HS-5 (cell line): ENCODE measurements at regions not wholly inside any gene's neighbourhood (a gene's known extent, or its start where the extent isn't known, plus 50 kb on each side); places are given as distances from the start of the nearest gene placed in this dataset.

Source experiments
- DNase-seq: peaks from one replicate; pipeline ENCODE4 v3.0.0-alpha.2; 2012; ENCODE audit warnings: low read depth

GRCh38 chr6:44500074-44500473 lies 112.6 kb downstream of the CDC5L start:
- no peak for DNase-seq

- DNase-seq: no peak
These were observed 116.0 kb downstream of the CDC5L start for GRCh38 chr6:44503471-44503870.

GRCh38 chr6:44504301-44504791 lies 116.8 kb downstream of the CDC5L start:
- DNase-seq: no peak

GRCh38 chr6:44505751-44506150 lies 118.2 kb downstream of the CDC5L start:
- no peak for DNase-seq

GRCh38 chr6:44507014-44507413 lies 119.5 kb downstream of the CDC5L start:
- DNase-seq: no peak

- DNase-seq: no peak
These were observed 121.1 kb downstream of the CDC5L start for GRCh38 chr6:44508646-44509045.

- DNase-seq: no peak
These were observed 123.6 kb downstream of the CDC5L start for GRCh38 chr6:44511126-44511525.

GRCh38 chr6:44512868-44513741 lies 125.6 kb downstream of the CDC5L start:
- no peak for DNase-seq

- DNase-seq: no peak
These were observed 126.6 kb downstream of the CDC5L start for GRCh38 chr6:44514085-44514484.

GRCh38 chr6:44514576-44515193 lies 127.2 kb downstream of the CDC5L start:
- no peak for DNase-seq

- DNase-seq: no peak
These were observed 135.4 kb downstream of the CDC5L start for GRCh38 chr6:44522871-44523270.

- no peak for DNase-seq
These were observed 137.1 kb downstream of the CDC5L start for GRCh38 chr6:44524476-44525227.

- DNase-seq: no peak
These were observed 138.3 kb downstream of the CDC5L start for GRCh38 chr6:44525761-44526351.

GRCh38 chr6:44527181-44527580 lies 139.7 kb downstream of the CDC5L start:
- no peak for DNase-seq

GRCh38 chr6:44527583-44528369 lies 140.3 kb downstream of the CDC5L start:
- no peak for DNase-seq

- DNase-seq: no peak
These were observed 140.8 kb downstream of the CDC5L start for GRCh38 chr6:44528370-44528644.

- DNase-seq: no peak
These were observed 141.2 kb downstream of the CDC5L start for GRCh38 chr6:44528716-44529115.

- DNase-seq: no peak
These were observed 141.8 kb downstream of the CDC5L start for GRCh38 chr6:44529146-44529905.

GRCh38 chr6:44530209-44530909 lies 142.9 kb downstream of the CDC5L start:
- DNase-seq: no peak

GRCh38 chr6:44530910-44531234 lies 143.4 kb downstream of the CDC5L start:
- DNase-seq: no peak
